ENCODE measurements at regions not wholly inside any gene's neighbourhood (a gene's known extent, or its start where the extent isn't known, plus 50 kb on each side); places are given as distances from the start of the nearest gene placed in this dataset.

GRCh38 chr1:234545517-234546386, 64.2 kb downstream of the IRF2BP2 start:
- Histone ChIP-seq H3F3A (ENCODE audit: insufficient read depth, low read length, poor library complexity, severe bottlenecking) (peaks cover 22% of the 10 kb centered on the region), H3K4me2 (ENCODE audit: low read length) (peak overlapping the region; percentile 77), H3K27me3 (ENCODE audit: insufficient read depth, low read depth, low read length) (no peaks in the 10 kb centered on the region), H4K20me1 (ENCODE audit: insufficient read depth) (no peaks in the 10 kb centered on the region), H2AFZ (ENCODE audit: low read depth, low read length) (peak overlapping the region; percentile 38), H3K9me3 (ENCODE audit: low read length) (no peaks in the 10 kb centered on the region), H3K4me3 (ENCODE audit: low read length) (peak overlapping the region; percentile 54), H3K27ac (ENCODE audit: low read length) (peak overlapping the region; percentile 99), H3K9me2 (ENCODE audit: insufficient read depth, low read length) (no peaks in the 10 kb centered on the region), H3K79me2 (replicated peaks; ENCODE audit: insufficient read depth, low read length) (no peaks in the 10 kb centered on the region), H3K9ac (ENCODE audit: low read length) (peak overlapping the region; percentile 87), H3K36me3 (ENCODE audit: insufficient read depth, low read length) (no peaks in the 10 kb centered on the region)
- TF ChIP-seq EZH2 (IDR thresholded peaks at IDR 0.05; ENCODE audit: borderline replicate concordance, insufficient read depth, low read length, poor library complexity, severe bottlenecking) (no peak), TAF1 (IDR thresholded peaks at IDR 0.05; ENCODE audit: low read depth) (no peak), REST (IDR thresholded peaks at IDR 0.05; ENCODE audit: borderline replicate concordance) (peak; percentile 54), MXI1 (conservative IDR thresholded peaks at IDR 0.05; ENCODE audit: poor library complexity, severe bottlenecking) (peak; percentile 24), EP300 (conservative IDR thresholded peaks at IDR 0.05; ENCODE audit: poor library complexity, severe bottlenecking) (no peak), POLR2AphosphoS5 (IDR thresholded peaks at IDR 0.05) (peak; percentile 71), SMC3 (conservative IDR thresholded peaks at IDR 0.05; ENCODE audit: poor library complexity) (no peak), RAD21 (conservative IDR thresholded peaks at IDR 0.05) (no peak), CTCF (IDR thresholded peaks at IDR 0.05; ENCODE audit: poor library complexity, severe bottlenecking) (peak; percentile 20)

- Histone ChIP-seq H3K4me2 (ENCODE audit: low read length) (peak overlapping the region; percentile 49), H3K9ac (ENCODE audit: low read length) (peak overlapping the region; percentile 87)
These were observed 65.2 kb upstream of the TARBP1 start for GRCh38 chr1:234544087-234544579.

More at GRCh38 chr1:234544087-234544579, 65.2 kb upstream of the TARBP1 start:
- no peak overlapping the region for H2AFZ ChIP-seq (ENCODE audit: low read depth, low read length)
- no peaks in the 10 kb centered on the region for H3K9me2 ChIP-seq (ENCODE audit: insufficient read depth, low read length)
- H3F3A ChIP-seq (ENCODE audit: insufficient read depth, low read length, poor library complexity, severe bottlenecking), result peaks cover 22% of the 10 kb centered on the region
- no peaks in the 10 kb centered on the region for H3K9me3 ChIP-seq (ENCODE audit: low read length)
- no peaks in the 10 kb centered on the region for H3K27me3 ChIP-seq (ENCODE audit: insufficient read depth, low read depth, low read length)
- TF ChIP-seq POLR2AphosphoS5 (IDR thresholded peaks at IDR 0.05), result peak; percentile 72
- peak; percentile 95 for TF ChIP-seq REST (IDR thresholded peaks at IDR 0.05; ENCODE audit: borderline replicate concordance)
- TF ChIP-seq RAD21 (conservative IDR thresholded peaks at IDR 0.05), result peak; percentile 53
- peak; percentile 49 for TF ChIP-seq EP300 (conservative IDR thresholded peaks at IDR 0.05; ENCODE audit: poor library complexity, severe bottlenecking)
- TF ChIP-seq TAF1 (IDR thresholded peaks at IDR 0.05; ENCODE audit: low read depth), result peak; percentile 23
- TF ChIP-seq SMC3 (conservative IDR thresholded peaks at IDR 0.05; ENCODE audit: poor library complexity), result peak; percentile 57
- peak; percentile 30 for TF ChIP-seq MXI1 (conservative IDR thresholded peaks at IDR 0.05; ENCODE audit: poor library complexity, severe bottlenecking)
- TF ChIP-seq CTCF (IDR thresholded peaks at IDR 0.05; ENCODE audit: poor library complexity, severe bottlenecking), result no peak
- no peak for TF ChIP-seq EZH2 (IDR thresholded peaks at IDR 0.05; ENCODE audit: borderline replicate concordance, insufficient read depth, low read length, poor library complexity, severe bottlenecking)
- no peaks in the 10 kb centered on the region for H3K36me3 ChIP-seq (ENCODE audit: insufficient read depth, low read length)
- H4K20me1 ChIP-seq (ENCODE audit: insufficient read depth), result no peaks in the 10 kb centered on the region
- H3K79me2 ChIP-seq (replicated peaks; ENCODE audit: insufficient read depth, low read length), result no peaks in the 10 kb centered on the region
- peak overlapping the region; percentile 41 for H3K4me3 ChIP-seq (ENCODE audit: low read length)
- H3K27ac ChIP-seq (ENCODE audit: low read length), result peak overlapping the region; percentile 99
